ENCODE measurements at regions not wholly inside any gene's neighbourhood (a gene's known extent, or its start where the extent isn't known, plus 50 kb on each side); places are given as distances from the start of the nearest gene placed in this dataset.
"Not testable (repeated sequence)": the region's sequence is repeated elsewhere in the genome, so short reads cannot be mapped to it uniquely, and the experiment has no call there.

- DNase-seq, result not testable (repeated sequence)
These were observed 354.5 kb downstream of the CEP170 start for GRCh38 chr1:242900558-242900957.

GRCh38 chr1:242890192-242890741 lies 364.8 kb downstream of the CEP170 start:
- no peak for DNase-seq

- DNase-seq, result no peak
These were observed 361.6 kb upstream of the PLD5 start for GRCh38 chr1:242886137-242886536.

- DNase-seq, result not testable (repeated sequence)
These were observed 355.5 kb upstream of the PLD5 start for GRCh38 chr1:242880022-242880421.

GRCh38 chr1:242877743-242878142 lies 353.2 kb upstream of the PLD5 start:
- no peak for DNase-seq

- DNase-seq, result no peak
These were observed 352.7 kb upstream of the PLD5 start for GRCh38 chr1:242877229-242877628.

- no peak for DNase-seq
These were observed 351.5 kb upstream of the PLD5 start for GRCh38 chr1:242876030-242876429.

GRCh38 chr1:242873661-242874060 lies 349.2 kb upstream of the PLD5 start:
- no peak for DNase-seq

- DNase-seq, result no peak
These were observed 348.0 kb upstream of the PLD5 start for GRCh38 chr1:242872521-242872920.

- no peak for DNase-seq
These were observed 347.1 kb upstream of the PLD5 start for GRCh38 chr1:242871471-242872030.

GRCh38 chr1:242870966-242871365 lies 346.5 kb upstream of the PLD5 start:
- DNase-seq, result no peak

- DNase-seq, result no peak
These were observed 331.8 kb upstream of the PLD5 start for GRCh38 chr1:242856289-242856688.

GRCh38 chr1:242854466-242854865 lies 330.0 kb upstream of the PLD5 start:
- DNase-seq, result no peak

GRCh38 chr1:242847390-242847993 lies 323.0 kb upstream of the PLD5 start:
- DNase-seq, result no peak

GRCh38 chr1:242842094-242842493 lies 317.6 kb upstream of the PLD5 start:
- no peak for DNase-seq

- DNase-seq, result no peak
These were observed 314.6 kb upstream of the PLD5 start for GRCh38 chr1:242839101-242839500.

- no peak for DNase-seq
These were observed 311.9 kb upstream of the PLD5 start for GRCh38 chr1:242836423-242836822.

GRCh38 chr1:242828828-242829227 lies 304.3 kb upstream of the PLD5 start:
- DNase-seq, result no peak

- no peak for DNase-seq
These were observed 303.7 kb upstream of the PLD5 start for GRCh38 chr1:242828199-242828598.

GRCh38 chr1:242827538-242827937 lies 303.0 kb upstream of the PLD5 start:
- no peak for DNase-seq

GRCh38 chr1:242826701-242827336 lies 302.3 kb upstream of the PLD5 start:
- DNase-seq, result no peak

GRCh38 chr1:242824435-242824834 lies 299.9 kb upstream of the PLD5 start:
- DNase-seq, result no peak

GRCh38 chr1:242813490-242814091 lies 289.1 kb upstream of the PLD5 start:
- DNase-seq, result no peak
